NCI-H187 treated with DMSO at 0.1 percent for 48 hours (cell line): ENCODE measurements at regions not wholly inside any gene's neighbourhood (a gene's known extent, or its start where the extent isn't known, plus 50 kb on each side); places are given as distances from the start of the nearest gene placed in this dataset.

Experiments
- DNase-seq: peaks from one replicate; lab custom pipeline; 2025; lab: John Stamatoyannopoulos, UW

- DNase-seq = no peak
Observed at GRCh38 chr1:106072909-106073600, 983.4 kb upstream of the PRMT6 start.

DNA sequence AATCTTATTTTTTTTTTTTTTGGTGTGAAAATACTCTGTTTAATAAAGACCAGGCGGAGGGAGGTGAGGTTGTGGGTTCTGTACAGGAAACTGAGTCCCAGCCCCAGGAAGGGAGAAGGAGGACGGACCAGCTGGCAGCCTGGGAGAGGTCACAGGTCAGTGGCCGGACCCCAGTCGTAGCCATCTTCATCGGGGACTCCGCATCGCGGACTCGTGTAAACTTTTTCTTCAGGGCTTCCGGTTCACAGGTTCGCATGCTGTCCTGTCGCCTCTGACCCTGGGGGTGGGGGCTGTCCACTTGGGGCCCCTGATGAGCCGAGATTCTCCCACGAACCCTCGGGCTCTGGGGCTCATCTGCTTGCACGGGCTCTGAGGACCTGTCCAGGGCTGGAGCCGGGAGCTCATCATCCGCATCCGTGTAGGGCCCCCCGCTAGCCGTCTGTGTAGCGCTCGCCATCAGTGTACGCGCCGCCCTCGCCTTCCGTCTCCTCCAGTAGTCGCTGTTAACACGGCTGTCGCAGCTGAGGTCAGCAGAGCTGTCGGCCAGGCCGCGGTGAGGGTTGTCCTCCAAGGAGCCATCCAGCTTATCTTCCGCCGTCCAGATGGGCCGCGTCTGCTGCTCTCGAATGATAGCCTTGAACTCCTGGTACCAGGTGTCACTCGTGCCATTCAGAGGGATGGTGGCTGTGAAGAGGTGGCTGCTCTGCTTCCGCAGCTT, 975.7 kb upstream of the PRMT6 start:
- DNase-seq = no peak

- DNase-seq = no peak
Observed at GRCh38 chr1:106111044-106111443, 945.4 kb upstream of the PRMT6 start.

DNA sequence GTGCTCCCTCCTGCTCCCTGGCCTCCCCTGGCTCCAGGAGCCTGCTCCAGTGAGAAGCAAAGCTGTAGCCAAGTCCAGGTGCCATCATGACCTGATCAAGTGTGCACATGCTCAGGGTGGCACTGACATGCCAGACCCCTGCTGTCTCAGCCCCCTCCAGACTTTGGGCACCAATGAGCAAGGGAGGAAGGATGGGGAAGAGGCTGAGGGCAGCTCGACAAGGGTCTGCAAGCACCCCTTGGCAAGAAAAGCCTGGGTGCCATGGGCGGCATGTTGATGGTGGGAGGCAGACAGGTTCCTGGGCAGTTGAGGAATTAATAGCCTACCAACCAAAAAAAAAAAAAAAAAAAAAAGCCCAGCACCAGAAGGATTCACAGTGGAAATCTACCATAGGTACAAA, 942.6 kb upstream of the PRMT6 start:
- no peak for DNase-seq

DNA sequence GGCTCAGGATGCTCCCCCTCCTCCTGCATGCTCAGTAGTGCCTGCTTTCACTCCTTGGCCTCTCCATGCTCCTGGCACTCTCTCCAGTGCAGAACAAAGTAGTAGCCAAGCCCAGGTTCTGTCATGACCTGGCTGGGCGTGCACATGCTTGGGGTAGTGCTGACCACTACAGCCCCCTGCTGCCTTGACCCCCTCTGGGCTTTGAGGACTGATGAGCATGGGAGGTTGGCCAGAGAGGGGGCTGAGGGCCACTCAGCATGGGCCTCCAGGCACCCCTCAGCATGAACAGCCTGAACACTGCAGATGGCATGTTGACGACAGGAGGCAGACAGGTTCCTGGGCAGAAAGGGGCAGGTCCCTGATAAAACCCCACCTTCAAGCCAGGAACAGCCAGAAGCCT, 935.7 kb upstream of the PRMT6 start:
- no peak for DNase-seq

- no peak for DNase-seq
Observed at GRCh38 chr1:106121728-106122127, 934.7 kb upstream of the PRMT6 start.

GRCh38 chr1:106134561-106134960, 921.9 kb upstream of the PRMT6 start:
- DNase-seq = no peak

DNA sequence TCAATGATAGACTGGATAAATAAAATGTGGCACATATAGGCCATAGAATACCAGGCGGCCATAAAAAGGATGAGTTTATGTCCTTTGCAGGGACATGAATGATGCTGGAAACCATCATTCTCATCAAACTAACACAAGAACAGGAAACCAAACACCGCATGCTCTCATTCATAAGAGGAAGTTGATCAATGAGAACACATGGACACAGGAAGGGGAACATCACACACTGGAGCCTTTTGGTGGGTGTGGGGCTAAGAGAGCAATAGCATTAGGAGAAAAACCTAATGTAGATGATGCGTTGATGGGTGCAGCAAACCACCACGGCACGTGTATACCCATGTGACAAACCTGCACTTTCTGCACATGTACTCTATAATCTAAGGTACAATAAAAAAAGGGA, 883.4 kb upstream of the PRMT6 start:
- DNase-seq = no peak

DNA sequence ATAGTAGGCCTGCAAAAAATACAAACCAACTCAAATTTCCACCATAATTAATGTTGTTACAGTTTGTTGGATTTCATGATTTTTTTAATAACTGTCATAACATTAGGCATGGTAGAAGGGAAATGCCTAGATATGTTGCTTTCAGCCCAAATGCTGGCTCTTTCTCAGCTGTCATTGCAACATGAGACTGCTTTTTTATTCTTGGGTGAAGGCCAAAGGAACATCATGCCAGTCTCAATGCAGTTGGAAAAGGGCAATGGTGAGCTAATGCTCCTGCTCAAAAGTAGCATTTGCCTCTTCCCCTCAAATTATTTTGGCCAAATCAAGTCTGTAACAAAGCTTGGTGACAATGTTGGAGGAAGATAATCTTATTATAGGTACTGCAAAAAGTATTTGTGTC, 877.7 kb upstream of the PRMT6 start:
- DNase-seq = no peak

- DNase-seq = no peak
Observed at GRCh38 chr1:106181866-106182265, 874.6 kb upstream of the PRMT6 start.

- no peak for DNase-seq
Observed at GRCh38 chr1:106185089-106185488, 871.4 kb upstream of the PRMT6 start.

DNA sequence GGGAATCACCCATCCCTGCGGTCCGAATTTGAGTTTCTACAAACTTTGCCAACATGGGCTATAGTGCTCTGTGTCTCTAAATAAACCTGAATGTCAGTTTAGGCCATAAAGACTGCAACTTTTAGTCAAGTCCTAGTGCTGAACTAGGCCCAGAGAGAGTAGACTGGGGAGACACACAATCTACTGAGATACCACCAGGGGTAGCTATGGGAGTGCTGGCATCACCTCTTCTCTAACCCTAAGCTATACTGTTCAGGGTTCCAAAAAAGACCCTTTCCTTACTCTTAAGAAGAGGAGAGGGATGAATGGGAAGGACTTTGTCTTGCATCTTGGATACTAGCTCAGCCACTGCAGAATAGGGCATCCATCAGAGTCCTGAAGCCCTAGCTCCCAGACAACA, 866.7 kb upstream of the PRMT6 start:
- DNase-seq = no peak

DNA sequence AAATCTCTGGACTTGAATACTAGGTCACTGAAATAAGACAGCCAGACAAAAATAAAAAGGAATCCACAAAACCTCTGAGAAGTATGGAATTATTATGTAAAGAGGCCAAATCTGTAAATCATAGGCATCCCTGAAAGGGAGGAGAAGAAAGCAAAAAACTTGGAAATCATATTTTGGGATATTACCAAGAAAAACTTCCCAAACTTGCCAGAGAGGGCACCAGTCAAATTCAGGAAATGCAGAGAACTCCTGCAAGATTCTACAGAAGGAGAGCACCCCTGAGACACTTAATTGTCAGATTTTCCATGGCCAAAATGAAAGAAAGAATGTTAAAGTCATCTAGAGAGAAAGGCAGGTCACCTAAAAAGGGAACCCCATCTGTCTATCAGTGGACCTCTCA, 862.3 kb upstream of the PRMT6 start:
- no peak for DNase-seq

- DNase-seq = no peak
Observed at GRCh38 chr1:106200711-106201110, 855.8 kb upstream of the PRMT6 start.

GRCh38 chr1:106207185-106207584, 849.3 kb upstream of the PRMT6 start:
- DNase-seq = no peak

DNA sequence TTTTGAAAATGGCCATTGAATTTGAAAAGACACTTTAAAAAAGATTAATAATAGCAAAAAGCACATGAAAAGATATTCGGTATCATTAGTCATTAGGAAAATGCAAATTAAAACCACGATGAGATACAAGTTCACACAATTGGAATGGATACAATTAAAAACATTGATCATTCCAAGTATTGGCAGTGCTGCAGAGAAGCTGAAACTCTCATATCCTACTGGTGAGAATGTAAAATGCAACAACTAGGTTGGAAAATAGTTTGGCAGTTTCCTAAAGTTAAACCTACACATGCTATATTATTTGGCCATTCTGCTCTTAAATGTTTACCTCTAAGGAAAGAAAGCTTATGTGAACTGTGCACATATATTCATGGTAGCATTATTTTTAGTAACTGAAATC, 838.7 kb upstream of the PRMT6 start:
- no peak for DNase-seq

DNA sequence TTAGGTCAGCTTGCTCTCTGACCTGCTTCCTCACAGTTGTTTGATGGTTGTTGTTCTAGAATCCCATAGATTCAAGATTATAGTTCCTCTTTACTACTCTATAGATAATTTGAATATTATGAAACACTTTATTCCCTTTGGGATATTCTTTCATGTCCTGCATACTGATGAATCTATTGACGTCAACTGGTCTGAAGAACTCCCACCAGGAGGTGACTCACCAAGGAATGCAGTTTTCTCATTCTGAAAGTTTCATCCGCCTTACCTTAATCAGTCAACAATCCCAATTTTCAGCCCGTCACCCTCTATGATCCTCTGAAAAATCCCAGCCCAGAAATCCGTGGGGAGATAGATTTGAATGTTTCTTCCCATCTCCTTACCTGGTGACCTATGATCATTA, 834.1 kb upstream of the PRMT6 start:
- DNase-seq = no peak

DNA sequence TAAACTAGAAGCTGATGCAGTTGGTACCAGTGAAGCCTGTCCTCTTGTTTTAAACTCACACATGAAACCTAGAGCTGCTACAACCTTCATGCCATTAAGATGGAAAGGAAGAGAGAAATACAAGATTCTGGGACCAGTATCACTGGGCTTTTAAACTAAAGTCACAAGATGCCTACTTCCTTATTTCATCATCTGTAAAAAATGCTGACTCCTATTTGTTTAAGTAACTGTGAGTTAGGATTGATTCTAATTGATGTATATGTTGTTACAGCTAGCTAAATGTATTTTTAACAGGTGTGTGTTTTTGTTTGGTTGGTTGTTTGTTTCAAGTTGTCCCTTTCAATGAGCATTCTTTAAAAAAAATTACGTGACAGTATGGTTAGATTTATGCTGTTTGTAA, 833.3 kb upstream of the PRMT6 start:
- DNase-seq = no peak

DNA sequence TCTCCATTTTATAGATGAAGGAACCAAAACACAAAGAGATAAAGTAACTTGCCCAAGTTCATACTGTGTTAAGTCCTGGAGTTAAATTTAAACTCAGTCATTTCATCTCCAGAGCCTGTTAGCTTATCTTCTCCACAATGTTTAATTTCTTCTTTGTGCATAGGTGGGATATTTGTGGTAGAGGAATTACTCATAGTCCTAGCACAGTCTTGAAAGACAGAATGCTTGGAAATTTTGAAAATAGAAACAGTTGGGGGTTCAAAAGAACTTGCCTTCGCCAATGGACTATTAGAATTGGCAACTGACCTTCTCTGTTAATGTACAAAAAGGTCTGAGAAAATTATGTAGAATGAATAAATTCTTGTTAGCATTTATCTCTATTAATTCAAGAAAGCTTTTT, 832.0 kb upstream of the PRMT6 start:
- no peak for DNase-seq

DNA sequence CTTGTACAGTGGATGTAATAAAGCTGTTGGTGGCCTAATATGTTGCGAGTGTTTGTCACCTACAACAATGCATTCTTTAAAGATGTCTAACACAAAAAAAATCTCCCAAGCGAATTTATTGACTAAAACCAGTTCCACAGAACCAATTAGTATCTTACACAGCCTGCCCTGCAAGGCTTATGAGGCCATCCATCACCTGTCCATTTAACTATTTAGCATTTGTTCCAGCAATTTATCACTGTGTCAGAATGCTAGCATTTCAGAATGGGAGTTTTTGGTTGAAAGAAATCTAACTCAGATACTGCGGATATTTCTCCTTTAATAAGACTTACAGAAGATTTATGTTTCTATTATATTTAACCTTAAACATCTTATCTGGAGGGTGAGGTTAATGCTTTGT, 831.1 kb upstream of the PRMT6 start:
- no peak for DNase-seq

DNA sequence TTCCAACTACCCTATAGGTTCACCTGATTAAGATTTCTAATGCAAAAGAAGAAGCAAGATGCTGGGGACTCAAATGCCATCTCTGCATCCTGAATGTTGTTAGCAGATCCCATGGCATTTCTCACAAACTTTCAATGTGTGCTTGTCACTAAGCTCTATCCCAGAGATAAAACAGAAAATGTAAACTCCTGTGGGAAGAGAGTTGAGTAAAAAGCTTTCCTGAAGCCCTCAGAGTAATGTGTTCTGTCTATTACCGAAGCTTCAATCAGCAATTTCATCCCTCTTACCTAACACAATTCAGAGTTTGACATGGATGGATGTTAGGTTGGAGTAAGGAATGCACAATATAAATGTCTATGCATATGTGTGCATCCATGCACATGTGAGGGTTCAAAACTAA, 829.9 kb upstream of the PRMT6 start:
- DNase-seq = no peak

- no peak for DNase-seq
Observed at GRCh38 chr1:106232128-106232527, 824.3 kb upstream of the PRMT6 start.

DNA sequence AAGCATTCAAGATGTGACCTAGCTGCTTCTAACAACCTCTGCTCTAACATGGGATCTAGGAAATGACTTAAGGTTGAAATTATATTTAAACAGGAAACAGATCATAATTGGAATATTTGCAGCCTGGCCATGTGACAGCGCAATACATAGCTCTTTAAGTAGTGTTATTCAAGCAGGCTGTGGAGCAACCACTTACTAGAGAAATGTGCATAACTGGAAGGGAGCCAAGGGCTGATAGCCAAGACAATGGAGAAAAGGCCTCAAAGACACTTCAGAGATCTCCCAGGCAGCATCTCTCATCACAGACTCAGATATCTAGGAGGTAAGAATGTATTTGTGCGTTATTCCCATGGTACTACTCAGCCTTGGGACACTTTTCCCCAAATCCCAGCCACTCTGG, 823.0 kb upstream of the PRMT6 start:
- no peak for DNase-seq

DNA sequence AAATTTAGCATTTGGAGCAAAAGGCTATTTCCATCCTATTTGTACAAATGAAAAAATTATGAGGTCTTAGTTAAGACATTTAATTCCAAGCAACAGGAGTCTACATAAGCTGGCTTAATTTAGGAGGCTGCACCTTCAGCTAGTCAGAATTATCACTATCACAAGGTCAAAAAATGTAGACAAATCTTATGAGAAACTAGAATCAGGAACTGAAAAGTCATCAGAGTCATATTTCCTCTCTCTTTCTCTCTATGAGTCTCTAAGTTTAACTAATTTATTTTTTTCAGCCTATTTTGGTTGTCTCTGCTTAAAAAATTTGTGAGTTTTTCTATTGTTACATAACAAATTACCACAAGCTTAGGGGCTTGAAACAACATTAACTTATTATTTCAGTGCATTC, 807.1 kb upstream of the PRMT6 start:
- no peak for DNase-seq
